Tibial nerve (tissue), 4 donors: ENCODE measurements at regions not wholly inside any gene's neighbourhood (a gene's known extent, or its start where the extent isn't known, plus 50 kb on each side); places are given as distances from the start of the nearest gene placed in this dataset.

Experiments used
- DNase-seq, 2 donors: peaks; one replicate each; pipeline ENCODE4 v3.0.0-alpha.2; 2019; ENCODE audit warnings: low spot score in 2 of 2
- H3K27ac ChIP-seq, 4 donors: fragments of 200-600 bp; sonication (generic) in 3 of 4; one replicate each; pipeline ENCODE4 v1.5.1; 2017 to 2019; ENCODE audit warnings: mild to moderate bottlenecking in 1 of 4
- H3K27me3 ChIP-seq, 2 donors: fragments of 200-600 bp; sonication (generic) in 1 of 2; one replicate each; pipeline versions ENCODE4 v1.5.1 to v1.6.0; 2017 to 2019
- H3K36me3 ChIP-seq, 3 donors: fragments of 200-600 bp; sonication (generic); one replicate each; pipeline ENCODE4 v1.5.1; 2018 to 2019
- H3K4me1 ChIP-seq, 4 donors: fragments of 200-600 bp; sonication (generic) in 3 of 4; one replicate each; pipeline ENCODE4 v1.5.1; 2017 to 2019
- H3K4me3 ChIP-seq, 4 donors: fragments of 200-600 bp; sonication (generic) in 3 of 4; one replicate each; pipeline ENCODE4 v1.5.1; 2017 to 2019; ENCODE audit warnings: mild to moderate bottlenecking in 1 of 4, moderate library complexity in 1 of 4
- H3K9me3 ChIP-seq, 4 donors: fragments of 200-600 bp; sonication (generic) in 3 of 4; one replicate each; pipeline ENCODE4 v1.5.1; 2017 to 2019
- EP300 ChIP-seq, 2 donors: sonication (generic); formaldehyde crosslinking; IDR thresholded peaks; one replicate each; pipeline ENCODE4 v1.6.1; 2017; ENCODE audit warnings: antibody characterized with exemption in 2 of 2, mild to moderate bottlenecking in 1 of 2
- POLR2A ChIP-seq, 2 donors: fragments of 450-650 bp; IDR thresholded peaks; one replicate each; pipeline ENCODE4 v1.6.1; 2017; ENCODE audit warnings: antibody characterized with exemption in 2 of 2, mild to moderate bottlenecking in 2 of 2, moderate library complexity in 2 of 2
- WGBS, 2 donors: methylation state at CpG; one replicate each; pipeline ENCODE4 v1.1.5; 2018; 5-methylcytosine and 5-hydroxymethylcytosine counted together
- TF ChIP-seq, protein P1 (sequence below), 5 experiments: fragments of 200-600 bp in 3 of 5; fragments of 450-650 bp in 2 of 5; sonication (generic) in 3 of 5; IDR thresholded peaks; one replicate each; pipeline ENCODE4 v1.5.1; 2016 to 2019; ENCODE audit warnings: antibody characterized with exemption in 5 of 5, mild to moderate bottlenecking in 3 of 5, moderate library complexity in 2 of 5

DNA sequence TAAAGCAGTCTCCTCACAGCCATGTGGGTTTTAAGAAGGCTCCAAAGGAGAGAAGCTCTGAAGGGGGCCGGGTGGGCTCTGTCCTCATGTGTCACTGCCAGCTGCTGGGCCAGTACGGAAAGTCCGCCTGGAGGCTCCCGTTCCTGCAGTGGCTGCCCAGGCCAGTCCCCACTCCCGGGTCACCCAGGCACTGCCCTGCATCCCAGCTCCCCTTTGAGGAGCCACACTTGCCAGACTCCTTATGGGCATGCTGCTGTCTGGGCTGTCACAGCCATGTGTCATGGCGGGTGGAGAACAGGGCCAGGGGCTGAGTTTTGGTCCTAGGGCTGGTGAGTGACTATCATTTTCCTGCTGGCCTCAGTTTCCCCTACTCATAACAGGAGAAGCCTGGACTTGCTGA lies 79.4 kb upstream of the ACTRT2 start:
- H3K36me3 ChIP-seq = no peaks in the 10 kb centered on the region
- no peak overlapping the region for H3K27ac ChIP-seq
- DNase-seq = no peak
- 87 to 93% methylated on average over 6 of the region's 6 CpGs for WGBS, 2 donors
- TF ChIP-seq EP300 (IDR thresholded peaks at IDR 0.05) = no peak
- TF ChIP-seq POLR2A (IDR thresholded peaks at IDR 0.05) = no peak
- TF ChIP-seq, protein P1, sequence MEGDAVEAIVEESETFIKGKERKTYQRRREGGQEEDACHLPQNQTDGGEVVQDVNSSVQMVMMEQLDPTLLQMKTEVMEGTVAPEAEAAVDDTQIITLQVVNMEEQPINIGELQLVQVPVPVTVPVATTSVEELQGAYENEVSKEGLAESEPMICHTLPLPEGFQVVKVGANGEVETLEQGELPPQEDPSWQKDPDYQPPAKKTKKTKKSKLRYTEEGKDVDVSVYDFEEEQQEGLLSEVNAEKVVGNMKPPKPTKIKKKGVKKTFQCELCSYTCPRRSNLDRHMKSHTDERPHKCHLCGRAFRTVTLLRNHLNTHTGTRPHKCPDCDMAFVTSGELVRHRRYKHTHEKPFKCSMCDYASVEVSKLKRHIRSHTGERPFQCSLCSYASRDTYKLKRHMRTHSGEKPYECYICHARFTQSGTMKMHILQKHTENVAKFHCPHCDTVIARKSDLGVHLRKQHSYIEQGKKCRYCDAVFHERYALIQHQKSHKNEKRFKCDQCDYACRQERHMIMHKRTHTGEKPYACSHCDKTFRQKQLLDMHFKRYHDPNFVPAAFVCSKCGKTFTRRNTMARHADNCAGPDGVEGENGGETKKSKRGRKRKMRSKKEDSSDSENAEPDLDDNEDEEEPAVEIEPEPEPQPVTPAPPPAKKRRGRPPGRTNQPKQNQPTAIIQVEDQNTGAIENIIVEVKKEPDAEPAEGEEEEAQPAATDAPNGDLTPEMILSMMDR (IDR thresholded peaks at IDR 0.05) = no peak
- peaks cover 0 to 33% (median 5%) of the 10 kb centered on the region in 4 donors for H3K9me3 ChIP-seq
- H3K4me3 ChIP-seq = no peak overlapping the region
- no peaks in the 10 kb centered on the region for H3K4me1 ChIP-seq
- H3K27me3 ChIP-seq = peaks cover 0 to 14% of the 10 kb centered on the region in 2 donors

DNA sequence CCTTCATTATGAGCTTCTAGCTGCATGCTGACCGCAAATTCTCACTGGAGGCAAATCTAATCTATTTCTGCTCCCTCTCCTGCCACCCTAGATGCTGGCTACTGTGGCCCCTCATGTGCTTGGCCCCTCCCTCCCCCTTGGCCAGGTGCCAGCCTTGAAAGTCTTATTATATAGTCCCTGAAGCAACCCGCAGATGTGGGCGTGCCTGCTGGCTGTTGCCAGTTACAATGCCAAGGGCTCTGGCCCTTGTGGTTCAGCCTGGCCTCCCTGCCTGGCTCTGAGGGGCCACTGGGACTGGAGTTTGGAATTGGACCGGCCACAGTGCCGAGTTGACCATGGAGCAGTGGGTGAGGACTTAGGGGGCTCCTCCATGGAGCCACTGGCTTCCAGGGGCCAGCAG lies 78.9 kb upstream of the ACTRT2 start:
- Histone ChIP-seq H3K4me1 (no peaks in the 10 kb centered on the region), H3K27me3 (peaks cover 0 to 19% of the 10 kb centered on the region in 2 donors), H3K9me3 (peaks cover 0 to 33% (median 5%) of the 10 kb centered on the region in 4 donors), H3K36me3 (no peaks in the 10 kb centered on the region), H3K4me3 (no peak overlapping the region), H3K27ac (no peak overlapping the region)
- TF ChIP-seq, protein P1 (IDR thresholded peaks at IDR 0.05) = no peak
- TF ChIP-seq EP300 (IDR thresholded peaks at IDR 0.05) = no peak
- no peak for TF ChIP-seq POLR2A (IDR thresholded peaks at IDR 0.05)
- DNase-seq = no peak
- WGBS, 2 donors = 76 to 77% methylated on average over 3 to 5 of the region's 5 CpGs

DNA sequence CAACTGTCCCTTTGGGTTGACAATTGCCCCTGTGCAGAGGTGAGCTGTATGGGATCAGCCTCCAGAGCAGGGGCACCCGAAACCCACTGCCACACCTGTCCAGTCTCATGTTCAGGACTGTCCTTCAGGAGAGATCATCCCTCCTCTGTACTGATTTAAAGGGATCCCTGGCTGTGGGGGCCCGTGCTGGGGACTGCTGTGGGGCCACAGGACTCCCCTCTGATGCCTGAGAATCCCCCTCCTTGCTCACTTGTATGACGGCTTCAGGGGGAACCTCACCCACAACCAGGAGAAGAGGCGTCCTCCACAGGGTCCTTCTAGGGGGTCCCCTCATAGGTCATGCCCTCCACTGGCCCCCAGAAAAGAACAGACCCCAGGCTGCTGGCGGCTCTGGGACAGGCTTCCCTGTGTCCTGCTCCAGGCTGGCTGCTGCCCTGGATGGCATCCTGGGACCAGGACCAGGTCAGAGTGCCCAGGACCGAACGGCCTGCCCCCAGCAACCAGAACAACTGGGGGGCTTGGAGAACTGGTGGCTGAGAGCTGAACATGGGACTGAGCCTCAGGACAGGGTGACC lies 77.5 kb upstream of the ACTRT2 start:
- no peaks in the 10 kb centered on the region for H3K36me3 ChIP-seq
- 75 to 86% methylated on average over 7 of the region's 7 CpGs for WGBS, 2 donors
- no peak overlapping the region for H3K27ac ChIP-seq
- peaks cover 0 to 28% of the 10 kb centered on the region in 2 donors for H3K27me3 ChIP-seq
- H3K4me3 ChIP-seq = no peak overlapping the region
- no peak for TF ChIP-seq EP300 (IDR thresholded peaks at IDR 0.05)
- TF ChIP-seq, protein P1 (IDR thresholded peaks at IDR 0.05) = no peak
- no peak for TF ChIP-seq POLR2A (IDR thresholded peaks at IDR 0.05)
- no peak for DNase-seq
- no peaks in the 10 kb centered on the region for H3K4me1 ChIP-seq
- H3K9me3 ChIP-seq = peaks cover 0 to 33% (median 5%) of the 10 kb centered on the region in 4 donors

DNA sequence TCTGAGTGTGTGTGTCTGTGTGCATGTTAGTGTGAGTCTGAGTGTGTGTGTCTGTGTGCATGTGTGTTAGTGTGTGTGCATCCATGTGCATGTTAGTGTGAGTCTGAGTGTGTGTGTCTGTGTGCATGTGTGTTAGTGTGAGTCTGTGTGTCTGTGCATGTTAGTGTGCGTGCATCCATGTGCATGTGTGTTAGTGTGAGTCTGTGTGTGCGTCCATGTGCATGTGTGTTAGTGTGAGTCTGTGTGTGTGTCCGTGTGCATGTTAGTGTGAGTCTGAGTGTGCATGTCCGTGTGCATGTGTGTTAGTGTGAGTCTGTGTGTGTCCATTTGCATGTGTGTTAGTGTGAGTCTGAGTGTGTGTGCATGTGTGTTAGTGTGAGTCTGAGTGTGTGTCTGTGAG lies 76.6 kb upstream of the ACTRT2 start:
- Histone ChIP-seq H3K27ac (no peak overlapping the region), H3K9me3 (peaks cover 0 to 29% (median 5%) of the 10 kb centered on the region in 4 donors), H3K27me3 (peaks cover 0 to 28% of the 10 kb centered on the region in 2 donors), H3K36me3 (no peaks in the 10 kb centered on the region), H3K4me3 (no peak overlapping the region), H3K4me1 (no peaks in the 10 kb centered on the region)
- 71 to 87% methylated on average over 4 of the region's 4 CpGs for WGBS, 2 donors
- TF ChIP-seq, protein P1 (IDR thresholded peaks at IDR 0.05) = no peak
- TF ChIP-seq EP300 (IDR thresholded peaks at IDR 0.05) = no peak
- DNase-seq = no peak

DNA sequence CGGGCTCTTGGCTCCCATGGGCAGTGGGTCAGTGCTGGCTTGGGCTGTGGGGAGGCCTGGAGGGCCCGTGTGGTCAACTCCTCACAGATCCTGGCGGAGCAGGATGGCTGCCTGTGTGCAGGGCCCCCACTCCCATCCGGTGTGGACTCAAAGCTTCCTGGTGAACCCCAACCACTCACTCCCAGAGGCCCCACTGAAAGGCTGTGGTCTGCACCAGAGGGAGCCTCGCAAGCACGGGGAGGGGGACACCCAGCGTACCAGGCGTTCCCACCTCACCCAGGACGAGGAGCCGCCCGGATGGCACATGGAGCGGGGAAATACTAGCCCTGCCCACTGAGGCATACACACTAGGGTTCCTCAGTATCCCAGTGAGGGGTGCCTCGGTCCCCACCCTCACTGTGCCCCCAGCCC lies 75.4 kb upstream of the ACTRT2 start:
- no peak overlapping the region for H3K27ac ChIP-seq
- H3K27me3 ChIP-seq = peaks cover 0 to 28% of the 10 kb centered on the region in 2 donors
- TF ChIP-seq EP300 (IDR thresholded peaks at IDR 0.05) (no peak), POLR2A (IDR thresholded peaks at IDR 0.05) (no peak)
- TF ChIP-seq, protein P1 (IDR thresholded peaks at IDR 0.05) = no peak
- H3K9me3 ChIP-seq = peaks cover 0 to 18% (median 2%) of the 10 kb centered on the region in 4 donors
- H3K36me3 ChIP-seq = no peaks in the 10 kb centered on the region
- no peaks in the 10 kb centered on the region for H3K4me1 ChIP-seq
- WGBS, 2 donors = 83 to 89% methylated on average over 12 to 13 of the region's 13 CpGs
- DNase-seq = no peak
- no peak overlapping the region for H3K4me3 ChIP-seq
